ENCODE measurements at regions not wholly inside any gene's neighbourhood (a gene's known extent, or its start where the extent isn't known, plus 50 kb on each side); places are given as distances from the start of the nearest gene placed in this dataset.
"Not testable (repeated sequence)": the region's sequence is repeated elsewhere in the genome, so short reads cannot be mapped to it uniquely, and the experiment has no call there.

DNA sequence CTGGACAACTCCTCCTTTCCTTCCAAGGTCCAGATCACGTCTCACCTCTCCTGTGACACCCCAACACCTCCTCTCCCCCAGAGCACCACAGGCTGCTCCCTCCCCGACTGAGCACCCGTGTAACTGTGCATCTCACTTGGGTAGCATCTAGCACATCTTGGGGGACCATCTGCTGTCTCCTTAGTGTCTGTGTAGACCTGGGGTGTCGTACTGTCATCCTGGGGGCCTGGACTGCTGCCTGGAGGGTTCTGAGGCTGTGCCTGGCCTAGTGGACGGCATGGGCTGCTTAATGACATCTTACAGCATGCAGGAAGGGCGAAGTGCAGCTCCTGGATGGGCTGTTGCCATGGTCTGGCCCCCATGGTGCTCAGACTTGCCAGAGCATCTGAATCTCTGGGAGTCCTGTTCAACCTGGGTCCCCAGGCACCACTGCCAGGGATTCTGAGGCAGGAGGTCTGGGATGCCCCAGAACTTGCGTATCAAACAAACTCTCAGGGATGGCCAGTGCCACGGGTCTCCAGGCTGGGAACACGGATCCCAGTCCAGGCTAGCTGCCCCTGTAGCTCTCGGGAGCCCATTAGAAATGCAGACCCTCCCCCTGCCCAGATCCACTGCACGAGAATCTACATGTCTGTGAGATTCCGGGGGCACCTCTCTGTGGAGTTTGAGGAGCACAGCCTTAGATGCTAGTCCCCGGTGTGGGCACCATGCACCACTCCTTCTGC is 194.4 kb upstream of the ZNF469 start:
- TF ChIP-seq, protein P1, sequence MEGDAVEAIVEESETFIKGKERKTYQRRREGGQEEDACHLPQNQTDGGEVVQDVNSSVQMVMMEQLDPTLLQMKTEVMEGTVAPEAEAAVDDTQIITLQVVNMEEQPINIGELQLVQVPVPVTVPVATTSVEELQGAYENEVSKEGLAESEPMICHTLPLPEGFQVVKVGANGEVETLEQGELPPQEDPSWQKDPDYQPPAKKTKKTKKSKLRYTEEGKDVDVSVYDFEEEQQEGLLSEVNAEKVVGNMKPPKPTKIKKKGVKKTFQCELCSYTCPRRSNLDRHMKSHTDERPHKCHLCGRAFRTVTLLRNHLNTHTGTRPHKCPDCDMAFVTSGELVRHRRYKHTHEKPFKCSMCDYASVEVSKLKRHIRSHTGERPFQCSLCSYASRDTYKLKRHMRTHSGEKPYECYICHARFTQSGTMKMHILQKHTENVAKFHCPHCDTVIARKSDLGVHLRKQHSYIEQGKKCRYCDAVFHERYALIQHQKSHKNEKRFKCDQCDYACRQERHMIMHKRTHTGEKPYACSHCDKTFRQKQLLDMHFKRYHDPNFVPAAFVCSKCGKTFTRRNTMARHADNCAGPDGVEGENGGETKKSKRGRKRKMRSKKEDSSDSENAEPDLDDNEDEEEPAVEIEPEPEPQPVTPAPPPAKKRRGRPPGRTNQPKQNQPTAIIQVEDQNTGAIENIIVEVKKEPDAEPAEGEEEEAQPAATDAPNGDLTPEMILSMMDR (IDR thresholded peaks at IDR 0.05), result not testable (repeated sequence)
- not testable (repeated sequence) for TF ChIP-seq POLR2A (IDR thresholded peaks at IDR 0.05)
